ENCODE measurements at regions not wholly inside any gene's neighbourhood (a gene's known extent, or its start where the extent isn't known, plus 50 kb on each side); places are given as distances from the start of the nearest gene placed in this dataset.

- TF ChIP-seq CTCF (IDR thresholded peaks at IDR 0.05) (no peak), POLR2A (IDR thresholded peaks at IDR 0.05) (no peak)
These were observed 77.7 kb upstream of the DCAF8L1 start for GRCh38 chrX:28058901-28059300.
